ENCODE measurements at regions not wholly inside any gene's neighbourhood (a gene's known extent, or its start where the extent isn't known, plus 50 kb on each side); places are given as distances from the start of the nearest gene placed in this dataset.

DNA sequence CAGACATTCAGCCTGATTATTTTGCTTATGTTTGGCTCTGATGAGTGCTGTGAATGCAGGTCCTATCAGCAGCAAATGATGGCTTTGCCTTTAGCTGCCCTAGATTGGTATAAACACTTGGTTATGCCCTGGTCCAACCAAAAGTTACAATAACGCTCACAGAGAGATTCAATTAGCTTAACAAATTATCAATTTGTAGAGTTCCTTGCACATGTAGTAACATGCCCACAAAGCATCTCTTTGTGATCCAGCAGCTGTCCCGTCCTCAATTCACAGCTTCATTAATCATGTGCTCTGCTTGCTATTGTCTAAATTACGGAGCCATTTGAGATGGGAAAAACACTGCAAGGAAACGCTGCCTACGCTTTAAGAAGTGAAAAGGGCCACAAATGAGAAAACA is 457.9 kb downstream of the HDGFL1 start:
- TF ChIP-seq CTCF (conservative IDR thresholded peaks at IDR 0.05; ENCODE audit: low read length) (no peak), EZH2phosphoT487 (IDR thresholded peaks at IDR 0.05; ENCODE audit: borderline replicate concordance) (no peak)

All from Loucy (cell line).